Smooth muscle cell (in vitro differentiated cells): ENCODE measurements at regions not wholly inside any gene's neighbourhood (a gene's known extent, or its start where the extent isn't known, plus 50 kb on each side); places are given as distances from the start of the nearest gene placed in this dataset.

Source experiments
- DNase-seq: peaks from one replicate; lab custom pipeline; 2025; ENCODE audit not compliant: unreplicated experiment; lab: John Stamatoyannopoulos, UW
- H2AFZ ChIP-seq: fragments of 200-600 bp; sonication (generic); 2 replicates; pipeline ENCODE4 v1.6.0; 2016; ENCODE audit warnings: antibody characterized with exemption, low read depth, mild to moderate bottlenecking
- H3F3A ChIP-seq: fragments of 200-600 bp; sonication (generic); 2 replicates; pipeline ENCODE4 v1.6.0; 2017; ENCODE audit warnings: antibody characterized with exemption, low read depth
- H3K27ac ChIP-seq: fragments of 200-600 bp; sonication (generic); 2 replicates; pipeline ENCODE4 v1.5.1; 2016; ENCODE audit warnings: low read depth, mild to moderate bottlenecking
- H3K27me3 ChIP-seq: fragments of 200-600 bp; sonication (generic); 2 replicates; pipeline ENCODE4 v1.6.1; 2016; ENCODE audit warnings: low read depth, mild to moderate bottlenecking
- H3K36me3 ChIP-seq: fragments of 200-600 bp; sonication (generic); 2 replicates; pipeline ENCODE4 v1.5.1; 2016; ENCODE audit warnings: low read depth
- H3K4me1 ChIP-seq: fragments of 200-600 bp; sonication (generic); 2 replicates; pipeline ENCODE4 v1.5.1; 2016; ENCODE audit warnings: low read depth
- H3K4me2 ChIP-seq: fragments of 200-600 bp; sonication (generic); 2 replicates; pipeline ENCODE4 v1.6.0; 2016; ENCODE audit warnings: mild to moderate bottlenecking
- H3K4me3 ChIP-seq: fragments of 200-600 bp; sonication (generic); 2 replicates; pipeline ENCODE4 v1.5.1; 2016; ENCODE audit warnings: mild to moderate bottlenecking
- H3K79me2 ChIP-seq: fragments of 200-600 bp; sonication (generic); 2 replicates; pipeline ENCODE4 v1.6.0; 2016; ENCODE audit warnings: low read depth, mild to moderate bottlenecking
- H3K9ac ChIP-seq: fragments of 200-600 bp; sonication (generic); 2 replicates; pipeline ENCODE4 v1.6.0; 2016; ENCODE audit warnings: low read depth
- H3K9me3 ChIP-seq: fragments of 200-600 bp; sonication (generic); replicated peaks from 2 replicates; pipeline ENCODE4 v1.5.1; 2016; ENCODE audit warnings: low read depth
- H4K20me1 ChIP-seq: fragments of 200-600 bp; sonication (generic); 2 replicates; pipeline ENCODE4 v1.6.0; 2016; ENCODE audit warnings: low read depth
- WGBS: methylation state at CpG from one replicate; pipeline ENCODE4 v1.1.7; 2016; ENCODE audit warnings: low lambda C conversion rate; 5-methylcytosine and 5-hydroxymethylcytosine counted together
- TF ChIP-seq, protein P1 (sequence below): fragments of 200-600 bp; sonication (generic); IDR thresholded peaks from 2 replicates; pipeline ENCODE4 v1.5.1; 2017; ENCODE audit warnings: borderline replicate concordance, mild to moderate bottlenecking, antibody characterized with exemption; ENCODE audit not compliant: insufficient read depth, poor library complexity, severe bottlenecking

DNA sequence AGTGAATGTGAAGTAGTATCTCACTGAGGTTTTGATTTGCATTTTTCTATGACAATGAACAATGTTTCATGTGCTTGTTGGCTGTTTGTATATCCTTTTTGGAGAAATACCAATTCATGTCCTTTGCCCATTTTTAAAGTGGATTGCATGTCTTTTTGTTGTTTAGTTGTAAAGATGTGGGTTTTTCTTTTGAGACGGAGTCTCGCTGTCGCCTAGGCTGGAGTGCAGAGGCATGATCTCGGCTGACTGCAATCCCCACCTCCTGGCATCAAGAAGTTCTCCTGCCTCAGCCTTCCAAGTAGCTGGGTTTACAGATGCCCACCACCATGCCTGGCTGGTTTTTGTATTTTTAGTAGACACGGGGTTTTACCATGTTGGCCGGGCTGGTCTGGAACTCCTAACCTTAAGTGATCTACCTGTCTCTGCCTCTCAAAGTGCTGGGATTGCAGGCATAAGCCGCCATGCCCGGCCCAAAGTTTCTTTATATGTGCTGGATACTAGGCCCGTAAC, 236.7 kb downstream of the MYCN start:
- H2AFZ ChIP-seq: no peak overlapping the region
- no peak overlapping the region for H3K27ac ChIP-seq
- H3K9me3 ChIP-seq: no peaks in the 10 kb centered on the region
- H3K4me1 ChIP-seq: no peaks in the 10 kb centered on the region
- no peak overlapping the region for H3K4me3 ChIP-seq
- DNase-seq: no peak
- TF ChIP-seq, protein P1, sequence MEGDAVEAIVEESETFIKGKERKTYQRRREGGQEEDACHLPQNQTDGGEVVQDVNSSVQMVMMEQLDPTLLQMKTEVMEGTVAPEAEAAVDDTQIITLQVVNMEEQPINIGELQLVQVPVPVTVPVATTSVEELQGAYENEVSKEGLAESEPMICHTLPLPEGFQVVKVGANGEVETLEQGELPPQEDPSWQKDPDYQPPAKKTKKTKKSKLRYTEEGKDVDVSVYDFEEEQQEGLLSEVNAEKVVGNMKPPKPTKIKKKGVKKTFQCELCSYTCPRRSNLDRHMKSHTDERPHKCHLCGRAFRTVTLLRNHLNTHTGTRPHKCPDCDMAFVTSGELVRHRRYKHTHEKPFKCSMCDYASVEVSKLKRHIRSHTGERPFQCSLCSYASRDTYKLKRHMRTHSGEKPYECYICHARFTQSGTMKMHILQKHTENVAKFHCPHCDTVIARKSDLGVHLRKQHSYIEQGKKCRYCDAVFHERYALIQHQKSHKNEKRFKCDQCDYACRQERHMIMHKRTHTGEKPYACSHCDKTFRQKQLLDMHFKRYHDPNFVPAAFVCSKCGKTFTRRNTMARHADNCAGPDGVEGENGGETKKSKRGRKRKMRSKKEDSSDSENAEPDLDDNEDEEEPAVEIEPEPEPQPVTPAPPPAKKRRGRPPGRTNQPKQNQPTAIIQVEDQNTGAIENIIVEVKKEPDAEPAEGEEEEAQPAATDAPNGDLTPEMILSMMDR: no peak
- no peaks in the 10 kb centered on the region for H4K20me1 ChIP-seq
- no peak overlapping the region for H3K4me2 ChIP-seq
- H3F3A ChIP-seq: no peaks in the 10 kb centered on the region
- 96% methylated on average over 9 of the region's 9 CpGs for WGBS
- no peak overlapping the region for H3K9ac ChIP-seq
- H3K79me2 ChIP-seq: no peaks in the 10 kb centered on the region
- H3K27me3 ChIP-seq: no peaks in the 10 kb centered on the region
- no peaks in the 10 kb centered on the region for H3K36me3 ChIP-seq

DNA sequence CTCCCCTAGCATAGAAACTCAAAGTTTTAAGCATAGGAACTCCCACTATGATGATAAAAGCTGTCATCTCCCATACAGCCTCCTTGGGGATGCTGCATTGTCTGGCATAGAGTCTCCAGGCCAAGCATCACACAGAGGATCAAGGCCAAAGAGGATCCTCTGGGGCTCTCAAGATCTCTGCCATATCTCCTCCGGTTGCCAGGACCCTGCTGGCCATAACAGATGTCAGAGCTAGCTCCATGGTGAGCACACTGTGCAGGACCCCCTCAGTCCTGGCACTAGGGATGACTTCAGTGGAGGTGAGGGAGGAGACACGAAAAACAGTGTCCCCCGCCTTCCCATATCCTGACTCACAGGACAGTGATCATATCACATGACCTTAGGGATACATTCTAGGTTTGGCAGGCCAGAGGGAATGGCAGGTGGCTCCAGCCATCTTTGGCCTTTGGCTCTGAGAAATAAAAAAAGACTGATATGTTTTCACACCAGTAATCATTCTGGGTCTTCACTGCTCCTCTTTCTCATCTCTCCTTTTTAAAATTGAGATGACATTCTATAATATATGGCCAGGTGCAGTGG, 235.0 kb downstream of the MYCN start:
- Histone ChIP-seq H3K27ac (no peak overlapping the region), H3F3A (no peaks in the 10 kb centered on the region), H3K36me3 (no peaks in the 10 kb centered on the region), H3K4me3 (no peak overlapping the region), H3K4me1 (no peaks in the 10 kb centered on the region), H3K79me2 (no peaks in the 10 kb centered on the region), H3K9ac (no peak overlapping the region), H3K4me2 (no peak overlapping the region), H4K20me1 (no peaks in the 10 kb centered on the region), H3K9me3 (no peaks in the 10 kb centered on the region), H2AFZ (no peak overlapping the region), H3K27me3 (no peaks in the 10 kb centered on the region)
- no peak for DNase-seq
- 97% methylated on average over 3 of the region's 3 CpGs for WGBS
- TF ChIP-seq, protein P1: no peak

DNA sequence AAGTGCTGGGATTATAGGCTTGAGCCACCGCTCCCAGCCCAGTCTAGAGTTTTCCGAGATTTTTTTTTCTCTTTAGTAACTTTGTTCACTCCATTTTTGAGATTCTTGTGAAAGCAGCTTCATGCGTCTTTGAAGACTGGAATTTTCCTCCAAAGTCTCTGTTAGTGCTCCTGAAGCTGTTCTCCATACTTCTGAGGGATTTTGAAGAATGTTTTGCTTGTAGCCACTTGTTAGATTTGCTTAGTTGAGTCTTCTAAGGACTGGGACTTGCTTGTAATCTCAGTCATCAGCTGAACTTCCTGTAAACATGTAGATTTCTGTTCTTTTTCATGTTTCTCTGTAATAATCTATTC, 234.3 kb downstream of the MYCN start:
- H4K20me1 ChIP-seq: no peaks in the 10 kb centered on the region
- H3K27ac ChIP-seq: no peak overlapping the region
- TF ChIP-seq, protein P1: no peak
- WGBS: 53% methylated on average over 3 of the region's 3 CpGs
- no peak overlapping the region for H3K4me3 ChIP-seq
- H3K4me2 ChIP-seq: no peak overlapping the region
- no peaks in the 10 kb centered on the region for H3K36me3 ChIP-seq
- no peaks in the 10 kb centered on the region for H3K9me3 ChIP-seq
- H3K27me3 ChIP-seq: no peaks in the 10 kb centered on the region
- no peaks in the 10 kb centered on the region for H3K4me1 ChIP-seq
- H3F3A ChIP-seq: no peaks in the 10 kb centered on the region
- peak overlapping the region; percentile 4 for H2AFZ ChIP-seq
- H3K9ac ChIP-seq: no peak overlapping the region
- no peaks in the 10 kb centered on the region for H3K79me2 ChIP-seq
- no peak for DNase-seq
